Progenitor cell of endocrine pancreas (in vitro differentiated cells): ENCODE measurements at regions not wholly inside any gene's neighbourhood (a gene's known extent, or its start where the extent isn't known, plus 50 kb on each side); places are given as distances from the start of the nearest gene placed in this dataset.
"Not testable (repeated sequence)": the region's sequence is repeated elsewhere in the genome, so short reads cannot be mapped to it uniquely, and the experiment has no call there.

Experiments
- DNase-seq: peaks from one replicate; pipeline ENCODE4 v3.0.0; 2021; ENCODE audit warnings: low spot score; ENCODE audit not compliant: unreplicated experiment
- H3K27ac Mint-ChIP-seq: 2 replicates; pipeline ENCODE4 v1.8.0; 2021; ENCODE audit warnings: mild to moderate bottlenecking, moderate library complexity, mixed read lengths
- H3K27me3 Mint-ChIP-seq: 2 replicates; pipeline ENCODE4 v1.8.0; 2021; ENCODE audit warnings: mixed read lengths
- H3K36me3 Mint-ChIP-seq: 2 replicates; pipeline ENCODE4 v1.8.0; 2022; ENCODE audit warnings: mixed read lengths; ENCODE audit not compliant: insufficient read depth
- H3K4me1 Mint-ChIP-seq: 2 replicates; pipeline ENCODE4 v1.8.0; 2021; ENCODE audit warnings: low read depth, mixed read lengths
- H3K4me3 Mint-ChIP-seq: 2 replicates; pipeline ENCODE4 v1.8.0; 2021; ENCODE audit warnings: low read depth, mild to moderate bottlenecking, moderate library complexity, mixed read lengths
- H3K9me3 Mint-ChIP-seq: 2 replicates; pipeline ENCODE4 v1.8.0; 2021; ENCODE audit warnings: low read depth, mixed read lengths
- TF ChIP-seq, protein P1 (sequence below): fragments of 200-600 bp; sonication (generic); IDR thresholded peaks from one replicate; pipeline ENCODE4 v1.5.0; 2021; ENCODE audit warnings: antibody characterized with exemption, mild to moderate bottlenecking; ENCODE audit not compliant: unreplicated experiment

- H3K4me1 Mint-ChIP-seq: no peaks in the 10 kb centered on the region
- TF ChIP-seq, protein P1, sequence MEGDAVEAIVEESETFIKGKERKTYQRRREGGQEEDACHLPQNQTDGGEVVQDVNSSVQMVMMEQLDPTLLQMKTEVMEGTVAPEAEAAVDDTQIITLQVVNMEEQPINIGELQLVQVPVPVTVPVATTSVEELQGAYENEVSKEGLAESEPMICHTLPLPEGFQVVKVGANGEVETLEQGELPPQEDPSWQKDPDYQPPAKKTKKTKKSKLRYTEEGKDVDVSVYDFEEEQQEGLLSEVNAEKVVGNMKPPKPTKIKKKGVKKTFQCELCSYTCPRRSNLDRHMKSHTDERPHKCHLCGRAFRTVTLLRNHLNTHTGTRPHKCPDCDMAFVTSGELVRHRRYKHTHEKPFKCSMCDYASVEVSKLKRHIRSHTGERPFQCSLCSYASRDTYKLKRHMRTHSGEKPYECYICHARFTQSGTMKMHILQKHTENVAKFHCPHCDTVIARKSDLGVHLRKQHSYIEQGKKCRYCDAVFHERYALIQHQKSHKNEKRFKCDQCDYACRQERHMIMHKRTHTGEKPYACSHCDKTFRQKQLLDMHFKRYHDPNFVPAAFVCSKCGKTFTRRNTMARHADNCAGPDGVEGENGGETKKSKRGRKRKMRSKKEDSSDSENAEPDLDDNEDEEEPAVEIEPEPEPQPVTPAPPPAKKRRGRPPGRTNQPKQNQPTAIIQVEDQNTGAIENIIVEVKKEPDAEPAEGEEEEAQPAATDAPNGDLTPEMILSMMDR: no peak
- no peak overlapping the region for H3K27ac Mint-ChIP-seq
- no peaks in the 10 kb centered on the region for H3K9me3 Mint-ChIP-seq
- DNase-seq: no peak
- H3K27me3 Mint-ChIP-seq: no peaks in the 10 kb centered on the region
- H3K4me3 Mint-ChIP-seq: no peak overlapping the region
- no peaks in the 10 kb centered on the region for H3K36me3 Mint-ChIP-seq
Observed at GRCh38 chr11:25562417-25562816, 769.5 kb upstream of the ANO3 start.

DNA sequence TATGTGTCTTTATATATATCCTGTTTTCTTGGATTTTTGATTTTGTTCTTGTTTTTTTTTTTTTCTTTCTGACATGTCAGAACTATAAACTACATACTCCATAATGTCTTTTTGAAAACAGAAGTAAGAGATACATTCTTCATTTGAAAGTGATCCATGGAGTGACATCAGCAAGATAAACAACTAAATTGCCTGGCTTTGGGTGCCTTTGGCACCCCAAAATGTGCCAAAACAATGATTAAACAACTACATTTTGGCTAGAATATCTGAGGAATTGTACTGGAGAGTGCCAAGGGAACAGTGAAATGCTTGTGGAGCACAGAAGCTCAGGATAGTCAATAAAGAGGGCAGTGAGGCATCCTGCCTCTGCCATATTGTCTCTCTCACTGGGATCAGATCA, 766.1 kb upstream of the ANO3 start:
- no peak for DNase-seq
- H3K27ac Mint-ChIP-seq: no peak overlapping the region
- no peak overlapping the region for H3K4me3 Mint-ChIP-seq
- H3K4me1 Mint-ChIP-seq: no peaks in the 10 kb centered on the region
- H3K36me3 Mint-ChIP-seq: no peaks in the 10 kb centered on the region
- H3K9me3 Mint-ChIP-seq: no peaks in the 10 kb centered on the region
- no peaks in the 10 kb centered on the region for H3K27me3 Mint-ChIP-seq
- TF ChIP-seq, protein P1: no peak

GRCh38 chr11:25566298-25567200, 765.4 kb upstream of the ANO3 start:
- no peak for DNase-seq
- Mint-ChIP-seq H3K27ac (no peak overlapping the region), H3K4me1 (no peaks in the 10 kb centered on the region), H3K27me3 (no peaks in the 10 kb centered on the region), H3K9me3 (no peaks in the 10 kb centered on the region), H3K4me3 (no peak overlapping the region), H3K36me3 (no peaks in the 10 kb centered on the region)
- TF ChIP-seq, protein P1: no peak

DNA sequence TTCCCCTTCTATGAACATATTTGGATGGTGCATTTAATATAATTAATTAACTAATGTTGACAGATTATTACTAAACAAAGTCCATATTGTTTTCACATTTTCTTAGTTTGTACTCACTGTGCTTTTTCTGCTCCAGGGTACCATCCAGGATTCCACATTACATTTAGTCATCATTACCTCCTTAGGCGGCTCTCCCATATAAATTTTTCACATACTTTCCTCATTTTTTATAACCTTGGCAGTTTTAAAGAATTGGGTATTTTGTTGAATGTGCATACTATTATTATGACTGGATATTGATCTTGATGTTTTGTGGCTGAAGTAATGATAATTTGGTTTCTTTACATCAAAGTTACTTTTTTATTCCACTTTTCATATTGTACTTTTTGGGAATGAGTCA, 755.6 kb upstream of the ANO3 start:
- Mint-ChIP-seq H3K27me3 (no peaks in the 10 kb centered on the region), H3K4me3 (no peak overlapping the region), H3K36me3 (no peaks in the 10 kb centered on the region), H3K4me1 (peaks cover 2% of the 10 kb centered on the region), H3K9me3 (no peaks in the 10 kb centered on the region), H3K27ac (no peak overlapping the region)
- DNase-seq: no peak
- TF ChIP-seq, protein P1: no peak

DNA sequence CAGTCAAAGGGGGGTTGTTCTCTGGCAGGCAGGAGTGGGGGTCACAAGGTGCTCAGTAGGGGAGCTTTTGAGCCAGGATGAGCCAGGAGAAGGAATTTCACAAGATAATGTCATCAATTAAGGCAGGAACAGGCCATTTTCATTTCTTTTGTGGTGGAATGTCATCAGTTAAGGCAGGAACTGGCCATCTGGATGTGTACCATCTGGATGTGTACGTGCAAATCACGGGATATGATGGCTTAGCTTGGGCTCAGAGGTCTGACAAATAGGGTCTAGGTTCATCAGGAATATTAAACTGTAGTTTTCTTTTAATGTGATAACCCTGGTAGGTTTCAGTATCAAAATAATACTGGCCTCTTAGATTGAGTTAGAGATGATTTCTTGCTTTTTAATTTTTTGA, 752.4 kb upstream of the ANO3 start:
- not testable (repeated sequence) for H3K4me3 Mint-ChIP-seq, H3K27ac Mint-ChIP-seq, DNase-seq, H3K36me3 Mint-ChIP-seq, H3K4me1 Mint-ChIP-seq, H3K27me3 Mint-ChIP-seq, H3K9me3 Mint-ChIP-seq

DNA sequence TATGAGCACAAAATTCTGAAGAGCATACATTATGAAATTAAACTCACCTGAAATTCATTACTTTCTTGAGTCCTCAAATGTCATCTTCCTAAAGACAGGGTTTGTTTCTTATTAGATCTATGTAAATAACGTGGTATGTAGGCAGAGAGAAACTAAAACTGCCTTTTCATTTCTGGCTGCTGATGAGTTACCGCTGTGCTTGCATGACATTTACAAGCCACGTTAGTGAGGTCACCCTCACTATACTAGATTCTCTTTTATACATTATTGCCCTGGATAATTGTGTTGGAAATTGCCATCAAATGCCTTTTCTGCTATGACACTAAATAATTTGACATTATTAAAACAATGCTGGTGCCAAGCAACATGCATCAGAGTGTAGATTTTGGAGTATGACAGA, 748.3 kb upstream of the ANO3 start:
- Mint-ChIP-seq H3K27ac (no peak overlapping the region), H3K4me1 (no peaks in the 10 kb centered on the region), H3K27me3 (no peaks in the 10 kb centered on the region), H3K4me3 (no peak overlapping the region), H3K9me3 (no peaks in the 10 kb centered on the region), H3K36me3 (no peaks in the 10 kb centered on the region)
- TF ChIP-seq, protein P1: no peak
- DNase-seq: no peak
